Natural killer cell (primary cell): ENCODE measurements at regions not wholly inside any gene's neighbourhood (a gene's known extent, or its start where the extent isn't known, plus 50 kb on each side); places are given as distances from the start of the nearest gene placed in this dataset.
"Not testable (repeated sequence)": the region's sequence is repeated elsewhere in the genome, so short reads cannot be mapped to it uniquely, and the experiment has no call there.

Experiments
- ATAC-seq, 3 donors: fragments of 150-1000 bp in 2 of 3; fragments of 200-7000 bp in 1 of 3; cut with Tn5 transposase; 1 replicate in 1 of 3; 2 replicates in 2 of 3; pipeline ENCODE4 v1.10.0; 2021; ENCODE audit warnings: mild to moderate bottlenecking in 2 of 3, moderate library complexity in 2 of 3
- DNase-seq, 2 donors: peaks; one replicate each; pipeline versions ENCODE4 v3.0.0 to v3.0.0-alpha.2; 2013 to 2021; ENCODE audit warnings: mixed read lengths in 1 of 2
- H3K27ac ChIP-seq: one replicate; pipeline ENCODE4 v1.5.1; 2013; ENCODE audit warnings: mild to moderate bottlenecking, low read length
- H3K27me3 ChIP-seq: one replicate; pipeline ENCODE4 v1.6.1; 2013; ENCODE audit warnings: low read length; ENCODE audit not compliant: control insufficient read depth, insufficient read depth
- H3K36me3 ChIP-seq: one replicate; pipeline ENCODE4 v1.6.1; 2013; ENCODE audit warnings: low read length; ENCODE audit not compliant: control insufficient read depth, insufficient read depth
- H3K4me1 ChIP-seq: one replicate; pipeline ENCODE4 v1.6.1; 2013; ENCODE audit warnings: low read length; ENCODE audit not compliant: control insufficient read depth, insufficient read depth
- H3K4me3 ChIP-seq: one replicate; pipeline ENCODE4 v1.5.1; 2013; ENCODE audit warnings: low read length
- H3K9me3 ChIP-seq: one replicate; pipeline ENCODE4 v1.6.1; 2013; ENCODE audit warnings: low read length; ENCODE audit not compliant: control insufficient read depth, insufficient read depth
- H3K27ac Mint-ChIP-seq, 2 donors: one replicate each; pipeline ENCODE4 v1.8.0; 2022; ENCODE audit warnings: mild to moderate bottlenecking in 2 of 2, mixed read lengths in 2 of 2, moderate library complexity in 1 of 2
- H3K27me3 Mint-ChIP-seq, 2 donors: one replicate each; pipeline ENCODE4 v1.8.0; 2022; ENCODE audit warnings: low read depth in 2 of 2, mixed read lengths in 2 of 2
- H3K36me3 Mint-ChIP-seq: one replicate; pipeline ENCODE4 v1.8.0; 2022; ENCODE audit warnings: mixed read lengths
- H3K4me1 Mint-ChIP-seq, 2 donors: one replicate each; pipeline ENCODE4 v1.8.0; 2022; ENCODE audit warnings: mixed read lengths in 2 of 2
- H3K4me3 Mint-ChIP-seq: one replicate; pipeline ENCODE4 v1.8.0; 2022; ENCODE audit warnings: mild to moderate bottlenecking, moderate library complexity, mixed read lengths
- H3K9me3 Mint-ChIP-seq, 2 donors: one replicate each; pipeline ENCODE4 v1.8.0; 2022; ENCODE audit warnings: mixed read lengths in 2 of 2
- WGBS: methylation state at CpG from one replicate; pipeline ENCODE4 v1.1.7; 2013; ENCODE audit warnings: missing lambda C conversion rate; ENCODE audit not compliant: insufficient coverage; 5-methylcytosine and 5-hydroxymethylcytosine counted together
- intact Hi-C: fragments of 100-400 bp; cut with micrococcal nuclease; formaldehyde crosslinking; loops from one replicate; pipeline ENCODE4 v1.14.2; 2022
- TF ChIP-seq, protein P1 (sequence below): fragments of 200-600 bp; IDR thresholded peaks from one replicate; pipeline ENCODE4 v1.8.0; 2022; ENCODE audit warnings: antibody characterized with exemption

DNA sequence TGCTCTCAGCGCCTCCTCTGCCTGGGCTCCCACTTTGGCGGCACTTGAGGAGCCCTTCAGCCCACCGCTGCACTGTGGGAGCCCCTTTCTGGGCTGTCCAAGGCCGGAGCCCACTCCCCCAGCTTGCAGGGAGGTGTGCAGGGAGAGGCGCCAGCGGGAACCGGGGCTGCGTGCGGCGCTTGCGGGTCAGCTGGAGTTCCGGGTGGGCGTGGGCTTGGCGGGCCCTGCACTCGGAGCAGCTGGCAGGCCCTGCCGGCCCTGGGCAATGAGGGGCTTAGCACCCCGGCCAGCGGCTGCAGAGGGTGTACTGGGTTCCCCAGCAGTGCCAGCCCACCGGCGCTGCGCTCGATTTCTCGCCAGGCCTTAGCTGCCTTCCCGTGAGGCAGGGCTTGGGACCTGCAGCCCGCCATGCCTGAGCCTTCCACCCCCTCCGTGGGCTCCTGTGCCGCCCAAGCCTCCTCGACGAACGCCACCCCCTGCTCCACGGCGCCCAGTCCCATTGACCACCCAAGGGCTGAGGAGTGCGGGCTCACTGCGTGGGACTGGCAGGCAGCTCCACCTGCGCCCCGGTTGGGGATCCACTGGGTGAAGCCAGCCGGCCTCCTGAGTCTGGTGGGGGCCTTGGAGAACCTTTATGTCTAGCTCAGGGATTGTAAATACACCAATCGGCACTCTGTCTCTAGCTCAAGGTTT, 122.3 kb downstream of the FSCB start:
- H3K4me3 Mint-ChIP-seq, H3K4me1 Mint-ChIP-seq, H3K4me3 ChIP-seq, ATAC-seq, H3K27ac ChIP-seq, DNase-seq, H3K27ac Mint-ChIP-seq, intact Hi-C loops, H3K36me3 Mint-ChIP-seq, H3K27me3 ChIP-seq, H3K9me3 ChIP-seq, H3K36me3 ChIP-seq, H3K27me3 Mint-ChIP-seq, H3K4me1 ChIP-seq: not testable (repeated sequence)
- peaks cover 4 to 12% of the 10 kb centered on the region in 2 donors for H3K9me3 Mint-ChIP-seq
- WGBS, result 93% methylated on average over 38 of the region's 38 CpGs

DNA sequence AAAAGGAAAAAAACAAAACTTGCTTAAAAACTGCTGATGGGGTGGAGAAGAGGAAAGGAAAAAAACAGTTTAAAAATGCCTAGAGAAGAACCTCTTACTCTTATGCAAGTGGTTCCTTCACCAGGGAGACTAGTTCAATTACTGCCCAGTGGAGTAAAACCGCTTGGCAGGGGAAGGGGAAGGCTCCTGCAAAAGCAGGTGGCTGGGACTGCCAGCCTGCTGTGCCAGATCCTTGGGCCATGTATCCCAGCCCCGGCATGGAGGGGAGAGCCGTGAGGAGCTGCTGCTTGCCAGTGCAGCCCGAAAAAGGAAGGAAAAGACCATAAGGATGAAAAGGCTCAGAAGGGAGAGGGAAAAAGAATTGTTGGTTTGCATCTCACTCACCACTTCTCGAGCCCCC, 123.0 kb downstream of the FSCB start:
- H3K4me1 ChIP-seq, result no peaks in the 10 kb centered on the region
- H3K36me3 ChIP-seq, result no peaks in the 10 kb centered on the region
- 88% methylated on average over 5 of the region's 5 CpGs for WGBS
- H3K27ac Mint-ChIP-seq, result no peak overlapping the region
- TF ChIP-seq, protein P1, sequence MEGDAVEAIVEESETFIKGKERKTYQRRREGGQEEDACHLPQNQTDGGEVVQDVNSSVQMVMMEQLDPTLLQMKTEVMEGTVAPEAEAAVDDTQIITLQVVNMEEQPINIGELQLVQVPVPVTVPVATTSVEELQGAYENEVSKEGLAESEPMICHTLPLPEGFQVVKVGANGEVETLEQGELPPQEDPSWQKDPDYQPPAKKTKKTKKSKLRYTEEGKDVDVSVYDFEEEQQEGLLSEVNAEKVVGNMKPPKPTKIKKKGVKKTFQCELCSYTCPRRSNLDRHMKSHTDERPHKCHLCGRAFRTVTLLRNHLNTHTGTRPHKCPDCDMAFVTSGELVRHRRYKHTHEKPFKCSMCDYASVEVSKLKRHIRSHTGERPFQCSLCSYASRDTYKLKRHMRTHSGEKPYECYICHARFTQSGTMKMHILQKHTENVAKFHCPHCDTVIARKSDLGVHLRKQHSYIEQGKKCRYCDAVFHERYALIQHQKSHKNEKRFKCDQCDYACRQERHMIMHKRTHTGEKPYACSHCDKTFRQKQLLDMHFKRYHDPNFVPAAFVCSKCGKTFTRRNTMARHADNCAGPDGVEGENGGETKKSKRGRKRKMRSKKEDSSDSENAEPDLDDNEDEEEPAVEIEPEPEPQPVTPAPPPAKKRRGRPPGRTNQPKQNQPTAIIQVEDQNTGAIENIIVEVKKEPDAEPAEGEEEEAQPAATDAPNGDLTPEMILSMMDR, result no peak
- H3K4me3 ChIP-seq, result no peak overlapping the region
- H3K9me3 ChIP-seq, result peaks cover 7% of the 10 kb centered on the region
- H3K36me3 Mint-ChIP-seq, result no peaks in the 10 kb centered on the region
- no peak overlapping the region for H3K27ac ChIP-seq
- intact Hi-C loops, result no loop called here
- ATAC-seq (no peak), DNase-seq (no peak)
- H3K27me3 ChIP-seq, result no peaks in the 10 kb centered on the region
- H3K4me1 Mint-ChIP-seq, result no peaks in the 10 kb centered on the region
- peaks cover 2 to 12% of the 10 kb centered on the region in 2 donors for H3K9me3 Mint-ChIP-seq
- H3K27me3 Mint-ChIP-seq, result no peaks in the 10 kb centered on the region
- H3K4me3 Mint-ChIP-seq, result no peak overlapping the region

DNA sequence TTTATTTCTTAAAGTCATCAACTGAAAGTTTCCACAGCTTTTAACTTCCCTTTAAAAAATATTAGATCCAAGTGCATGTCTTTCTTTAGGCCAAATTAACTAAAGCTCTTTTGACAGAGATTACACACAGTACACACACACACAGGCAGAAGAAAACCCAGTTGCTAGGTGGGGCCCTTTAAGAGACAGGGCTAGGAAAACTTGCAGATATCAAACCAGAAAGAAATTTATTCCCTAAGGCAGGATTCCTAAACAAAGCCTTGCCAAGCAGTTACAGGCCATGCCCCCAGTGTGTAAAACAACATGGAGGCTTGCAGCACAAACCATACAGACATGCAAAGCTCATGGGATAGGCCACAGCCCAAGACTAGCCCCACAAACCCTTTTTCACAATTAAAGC, 123.4 kb downstream of the FSCB start:
- Mint-ChIP-seq H3K27ac (no peak overlapping the region), H3K9me3 (peaks cover 2 to 12% of the 10 kb centered on the region in 2 donors)
- ATAC-seq, result no peak

DNA sequence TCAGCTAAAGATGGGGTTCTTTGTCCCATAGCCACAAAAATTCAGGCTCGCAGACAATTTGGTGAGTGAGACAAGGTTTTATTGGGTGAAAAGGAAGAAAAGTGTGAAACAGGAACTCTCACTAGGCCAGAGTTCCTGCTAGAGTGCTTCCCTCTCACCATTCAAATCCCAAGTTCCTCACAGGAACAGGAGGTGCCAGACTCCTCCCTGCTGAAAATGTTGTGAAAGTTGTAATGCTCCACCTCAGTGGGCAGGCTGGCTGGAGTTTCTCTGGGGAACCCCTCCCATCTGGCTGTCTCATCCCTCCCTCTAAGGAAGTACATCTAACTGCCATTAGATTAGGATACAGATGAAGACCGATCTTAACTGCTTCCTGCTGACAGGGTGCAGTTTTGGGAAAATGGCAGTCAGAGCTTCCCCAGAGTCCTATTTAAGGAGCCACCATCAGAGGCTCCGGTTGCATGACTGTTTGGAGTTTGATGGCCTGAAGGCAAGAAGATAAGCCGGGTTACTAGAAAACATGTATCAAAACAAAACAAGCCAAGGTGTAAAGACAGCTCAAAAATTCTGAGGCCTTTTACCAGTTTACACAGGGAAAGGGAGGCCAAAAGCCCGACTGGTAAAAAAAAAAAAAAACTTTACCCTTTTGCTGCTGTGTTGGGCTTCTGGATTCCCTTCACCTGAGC, 127.6 kb downstream of the FSCB start:
- H3K36me3 ChIP-seq, result no peaks in the 10 kb centered on the region
- Mint-ChIP-seq H3K27ac (no peak overlapping the region), H3K4me3 (no peak overlapping the region), H3K27me3 (no peaks in the 10 kb centered on the region), H3K36me3 (no peaks in the 10 kb centered on the region), H3K4me1 (no peaks in the 10 kb centered on the region), H3K9me3 (peaks cover 8 to 11% of the 10 kb centered on the region in 2 donors)
- H3K4me1 ChIP-seq, result no peaks in the 10 kb centered on the region
- H3K9me3 ChIP-seq, result peaks cover 17% of the 10 kb centered on the region
- whole genome bisulfite sequencing, result 66% methylated on average over 4 of the region's 5 CpGs
- intact Hi-C loops, result no loop called here
- DNase-seq (no peak), ATAC-seq (no peak)
- TF ChIP-seq, protein P1, result no peak
- no peak overlapping the region for H3K4me3 ChIP-seq
- no peak overlapping the region for H3K27ac ChIP-seq
- no peaks in the 10 kb centered on the region for H3K27me3 ChIP-seq

More for the DNA sequence above, 123.4 kb downstream of the FSCB start:
- Mint-ChIP-seq H3K36me3 (no peaks in the 10 kb centered on the region), H3K27me3 (no peaks in the 10 kb centered on the region), H3K4me1 (no peaks in the 10 kb centered on the region), H3K4me3 (no peak overlapping the region)
- H3K4me3 ChIP-seq, result no peak overlapping the region
- no peak overlapping the region for H3K27ac ChIP-seq
- no peak for DNase-seq
- H3K36me3 ChIP-seq, result no peaks in the 10 kb centered on the region
- intact Hi-C loops, result no loop called here
- TF ChIP-seq, protein P1, result no peak
- H3K27me3 ChIP-seq, result no peaks in the 10 kb centered on the region
- peaks cover 7% of the 10 kb centered on the region for H3K9me3 ChIP-seq
- H3K4me1 ChIP-seq, result no peaks in the 10 kb centered on the region
